WTC11 (cell line): ENCODE measurements at regions not wholly inside any gene's neighbourhood (a gene's known extent, or its start where the extent isn't known, plus 50 kb on each side); places are given as distances from the start of the nearest gene placed in this dataset.

Experiments
- ATAC-seq: fragments of 200-7000 bp; cut with Tn5 transposase; 2 replicates; pipeline ENCODE4 v1.10.0; 2021; ENCODE audit warnings: mild to moderate bottlenecking, moderate library complexity
- CTCF ChIA-PET: fragments of 300-600 bp; sonication (Branson Sonifier 250); formaldehyde crosslinking; loops from one replicate; lab custom pipeline; 2021; ENCODE audit warnings: antibody characterized with exemption; lab: Charles Lee
- POLR2A ChIA-PET: fragments of 350-600 bp; sonication (Branson Sonifier 250); formaldehyde crosslinking; loops from one replicate; lab custom pipeline; 2021; ENCODE audit warnings: antibody characterized with exemption; lab: Charles Lee
- DNase-seq: peaks from one replicate; pipeline ENCODE4 v3.0.0; 2021; ENCODE audit warnings: low spot score
- H3K27ac Mint-ChIP-seq: 2 replicates; pipeline ENCODE4 v1.8.0; 2021; ENCODE audit warnings: mixed read lengths
- H3K27me3 Mint-ChIP-seq: 2 replicates; pipeline ENCODE4 v1.8.0; 2021; ENCODE audit warnings: low read depth, mild to moderate bottlenecking, moderate library complexity, mixed read lengths
- H3K36me3 Mint-ChIP-seq: 2 replicates; pipeline ENCODE4 v1.8.0; 2021; ENCODE audit warnings: mixed read lengths
- H3K4me1 Mint-ChIP-seq: 2 replicates; pipeline ENCODE4 v1.8.0; 2022; ENCODE audit warnings: mixed read lengths
- H3K4me3 Mint-ChIP-seq: 2 replicates; pipeline ENCODE4 v1.8.0; 2021; ENCODE audit warnings: mild to moderate bottlenecking, moderate library complexity, mixed read lengths
- H3K9me3 Mint-ChIP-seq: 2 replicates; pipeline ENCODE4 v1.8.0; 2021; ENCODE audit warnings: mixed read lengths
- ATF2 ChIP-seq: sonication (generic); formaldehyde crosslinking; IDR thresholded peaks from 2 replicates; pipeline ENCODE4 v1.8.1; 2022; ENCODE audit warnings: low read depth, missing genetic modification reagents, borderline replicate concordance
- E2F1 ChIP-seq: sonication (generic); formaldehyde crosslinking; IDR thresholded peaks from 2 replicates; pipeline ENCODE4 v1.8.0; 2022; ENCODE audit warnings: mild to moderate bottlenecking, missing genetic modification reagents
- ELF4 ChIP-seq: sonication (generic); formaldehyde crosslinking; IDR thresholded peaks from 2 replicates; pipeline ENCODE4 v1.8.1; 2022; ENCODE audit warnings: low read depth, mild to moderate bottlenecking, moderate library complexity, missing genetic modification reagents
- IRF1 ChIP-seq: sonication (generic); formaldehyde crosslinking; IDR thresholded peaks from 2 replicates; pipeline ENCODE4 v1.8.0; 2023; ENCODE audit warnings: missing genetic modification reagents
- MAX ChIP-seq: sonication (generic); formaldehyde crosslinking; IDR thresholded peaks from 2 replicates; pipeline ENCODE4 v1.8.0; 2022; ENCODE audit warnings: mild to moderate bottlenecking, missing genetic modification reagents
- NFATC4 ChIP-seq: fragments of 250-450 bp; sonication (Bioruptor Pico); IDR thresholded peaks from 2 replicates; pipeline ENCODE4 v1.9.0; 2021; ENCODE audit warnings: mild to moderate bottlenecking
- NFYB ChIP-seq: sonication (generic); formaldehyde crosslinking; conservative IDR thresholded peaks from 2 replicates; pipeline ENCODE4 v1.8.0; 2022; ENCODE audit warnings: low read depth, missing genetic modification reagents
- NR2C2 ChIP-seq: sonication (generic); formaldehyde crosslinking; IDR thresholded peaks from 2 replicates; pipeline ENCODE4 v1.8.0; 2022; ENCODE audit warnings: mild to moderate bottlenecking, missing genetic modification reagents
- NR3C1 ChIP-seq: sonication (generic); formaldehyde crosslinking; conservative IDR thresholded peaks from 2 replicates; pipeline ENCODE4 v1.8.1; 2023; ENCODE audit warnings: low read depth, mild to moderate bottlenecking, missing genetic modification reagents
- PRRX2 ChIP-seq: fragments of 250-450 bp; sonication (Bioruptor Pico); IDR thresholded peaks from 2 replicates; pipeline ENCODE4 v1.8.0; 2021; ENCODE audit warnings: mild to moderate bottlenecking
- RELA ChIP-seq: sonication (generic); formaldehyde crosslinking; IDR thresholded peaks from 2 replicates; pipeline ENCODE4 v1.8.1; 2022; ENCODE audit warnings: missing genetic modification reagents, mild to moderate bottlenecking, borderline replicate concordance
- TEAD4 ChIP-seq: sonication (generic); formaldehyde crosslinking; IDR thresholded peaks from 2 replicates; pipeline ENCODE4 v1.8.0; 2022; ENCODE audit warnings: mild to moderate bottlenecking, missing genetic modification reagents
- TP53 ChIP-seq: sonication (generic); formaldehyde crosslinking; IDR thresholded peaks from 2 replicates; pipeline ENCODE4 v1.8.1; 2023; ENCODE audit warnings: mild to moderate bottlenecking, missing genetic modification reagents
- USF1 ChIP-seq: sonication (generic); formaldehyde crosslinking; IDR thresholded peaks from 2 replicates; pipeline ENCODE4 v1.8.0; 2022; ENCODE audit warnings: mild to moderate bottlenecking, missing genetic modification reagents
- ZBTB21 ChIP-seq: sonication (generic); formaldehyde crosslinking; IDR thresholded peaks from 2 replicates; pipeline ENCODE4 v1.8.1; 2023; ENCODE audit warnings: mild to moderate bottlenecking, missing genetic modification reagents, borderline replicate concordance
- ZMAT4 ChIP-seq: fragments of 250-450 bp; sonication (Bioruptor Pico); IDR thresholded peaks from 2 replicates; pipeline ENCODE4 v1.9.0; 2021; ENCODE audit warnings: mild to moderate bottlenecking
- ZNF416 ChIP-seq: fragments of 250-450 bp; sonication (Bioruptor Pico); IDR thresholded peaks from 2 replicates; pipeline ENCODE4 v1.9.0; 2021; ENCODE audit warnings: mild to moderate bottlenecking, inconsistent platforms
- ZNF425 ChIP-seq: fragments of 250-450 bp; sonication (Bioruptor Pico); conservative IDR thresholded peaks from 2 replicates; pipeline ENCODE4 v1.9.0; 2021; ENCODE audit warnings: mild to moderate bottlenecking
- ZNF671 ChIP-seq: fragments of 250-450 bp; sonication (Bioruptor Pico); IDR thresholded peaks from 2 replicates; pipeline ENCODE4 v1.8.0; 2021; ENCODE audit warnings: mild to moderate bottlenecking
- TF ChIP-seq, protein P1 (sequence below): sonication (generic); formaldehyde crosslinking; IDR thresholded peaks from 2 replicates; pipeline ENCODE4 v1.8.0; 2022; ENCODE audit warnings: missing genetic modification reagents
- TF ChIP-seq, protein P2 (sequence below): sonication (generic); formaldehyde crosslinking; IDR thresholded peaks from 2 replicates; pipeline ENCODE4 v1.8.1; 2023; ENCODE audit warnings: mild to moderate bottlenecking, missing genetic modification reagents, borderline replicate concordance

GRCh38 chr7:155944901-155945300, 132.6 kb upstream of the SHH start (continued):
- TF ChIP-seq MAX (CRISPR knock-in tag), result no peak
- TF ChIP-seq ZNF416, result no peak
- TF ChIP-seq NFATC4, result no peak
- no peak for TF ChIP-seq NR3C1 (CRISPR knock-in tag)
- TF ChIP-seq ZNF671, result no peak
- no peak for TF ChIP-seq ELF4
- TF ChIP-seq ZBTB21, result no peak
- no peak for TF ChIP-seq USF1 (CRISPR knock-in tag)
- TF ChIP-seq NFYB (CRISPR knock-in tag), result no peak

DNA sequence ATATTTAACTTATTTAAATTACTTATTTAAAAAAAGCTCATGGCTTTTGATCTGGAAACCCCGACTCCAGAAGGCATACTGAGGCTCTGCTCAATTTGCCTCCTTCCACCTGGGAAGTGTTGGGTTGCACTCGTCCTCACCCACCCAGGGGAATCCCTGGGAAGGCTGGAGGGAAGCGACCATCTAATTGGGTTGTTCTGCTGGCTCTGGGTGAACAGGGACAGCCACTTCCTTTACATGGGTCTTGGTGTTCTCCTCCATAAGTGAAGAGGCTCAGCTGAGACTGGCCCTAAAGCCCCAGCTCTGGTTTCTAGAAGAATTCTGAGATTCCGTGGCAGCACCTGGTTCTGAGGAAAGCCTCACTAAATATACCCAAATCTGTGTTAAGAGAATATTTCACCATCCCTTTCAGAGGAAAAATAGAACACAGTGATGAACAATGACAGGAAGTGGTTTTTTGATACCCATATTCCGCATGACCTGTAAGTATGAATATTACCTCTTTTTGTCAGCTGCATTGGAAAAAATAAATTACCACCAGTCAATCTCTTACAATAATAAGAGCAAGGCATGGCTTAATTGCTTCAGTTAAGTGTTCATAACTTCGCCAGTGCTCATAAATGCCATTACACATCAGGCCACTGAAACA, 131.1 kb upstream of the SHH start:
- peaks cover 13% of the 10 kb centered on the region for H3K27me3 Mint-ChIP-seq
- ChIA-PET CTCF (no interaction called here), POLR2A (no interaction called here)
- H3K4me3 Mint-ChIP-seq, result no peak overlapping the region
- peaks cover 43% of the 10 kb centered on the region for H3K36me3 Mint-ChIP-seq
- H3K9me3 Mint-ChIP-seq, result peaks cover 75% of the 10 kb centered on the region
- H3K27ac Mint-ChIP-seq, result no peak overlapping the region
- no peaks in the 10 kb centered on the region for H3K4me1 Mint-ChIP-seq
- ATAC-seq (no peak), DNase-seq (no peak)
- no peak for TF ChIP-seq NR2C2 (CRISPR knock-in tag)
- no peak for TF ChIP-seq PRRX2
- TF ChIP-seq RELA, result no peak
- no peak for TF ChIP-seq ZNF425 (CRISPR knock-in tag)
- no peak for TF ChIP-seq ZNF416
- TF ChIP-seq, protein P1, sequence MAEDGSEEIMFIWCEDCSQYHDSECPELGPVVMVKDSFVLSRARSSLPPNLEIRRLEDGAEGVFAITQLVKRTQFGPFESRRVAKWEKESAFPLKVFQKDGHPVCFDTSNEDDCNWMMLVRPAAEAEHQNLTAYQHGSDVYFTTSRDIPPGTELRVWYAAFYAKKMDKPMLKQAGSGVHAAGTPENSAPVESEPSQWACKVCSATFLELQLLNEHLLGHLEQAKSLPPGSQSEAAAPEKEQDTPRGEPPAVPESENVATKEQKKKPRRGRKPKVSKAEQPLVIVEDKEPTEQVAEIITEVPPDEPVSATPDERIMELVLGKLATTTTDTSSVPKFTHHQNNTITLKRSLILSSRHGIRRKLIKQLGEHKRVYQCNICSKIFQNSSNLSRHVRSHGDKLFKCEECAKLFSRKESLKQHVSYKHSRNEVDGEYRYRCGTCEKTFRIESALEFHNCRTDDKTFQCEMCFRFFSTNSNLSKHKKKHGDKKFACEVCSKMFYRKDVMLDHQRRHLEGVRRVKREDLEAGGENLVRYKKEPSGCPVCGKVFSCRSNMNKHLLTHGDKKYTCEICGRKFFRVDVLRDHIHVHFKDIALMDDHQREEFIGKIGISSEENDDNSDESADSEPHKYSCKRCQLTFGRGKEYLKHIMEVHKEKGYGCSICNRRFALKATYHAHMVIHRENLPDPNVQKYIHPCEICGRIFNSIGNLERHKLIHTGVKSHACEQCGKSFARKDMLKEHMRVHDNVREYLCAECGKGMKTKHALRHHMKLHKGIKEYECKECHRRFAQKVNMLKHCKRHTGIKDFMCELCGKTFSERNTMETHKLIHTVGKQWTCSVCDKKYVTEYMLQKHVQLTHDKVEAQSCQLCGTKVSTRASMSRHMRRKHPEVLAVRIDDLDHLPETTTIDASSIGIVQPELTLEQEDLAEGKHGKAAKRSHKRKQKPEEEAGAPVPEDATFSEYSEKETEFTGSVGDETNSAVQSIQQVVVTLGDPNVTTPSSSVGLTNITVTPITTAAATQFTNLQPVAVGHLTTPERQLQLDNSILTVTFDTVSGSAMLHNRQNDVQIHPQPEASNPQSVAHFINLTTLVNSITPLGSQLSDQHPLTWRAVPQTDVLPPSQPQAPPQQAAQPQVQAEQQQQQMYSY, result no peak
- TF ChIP-seq, protein P2, sequence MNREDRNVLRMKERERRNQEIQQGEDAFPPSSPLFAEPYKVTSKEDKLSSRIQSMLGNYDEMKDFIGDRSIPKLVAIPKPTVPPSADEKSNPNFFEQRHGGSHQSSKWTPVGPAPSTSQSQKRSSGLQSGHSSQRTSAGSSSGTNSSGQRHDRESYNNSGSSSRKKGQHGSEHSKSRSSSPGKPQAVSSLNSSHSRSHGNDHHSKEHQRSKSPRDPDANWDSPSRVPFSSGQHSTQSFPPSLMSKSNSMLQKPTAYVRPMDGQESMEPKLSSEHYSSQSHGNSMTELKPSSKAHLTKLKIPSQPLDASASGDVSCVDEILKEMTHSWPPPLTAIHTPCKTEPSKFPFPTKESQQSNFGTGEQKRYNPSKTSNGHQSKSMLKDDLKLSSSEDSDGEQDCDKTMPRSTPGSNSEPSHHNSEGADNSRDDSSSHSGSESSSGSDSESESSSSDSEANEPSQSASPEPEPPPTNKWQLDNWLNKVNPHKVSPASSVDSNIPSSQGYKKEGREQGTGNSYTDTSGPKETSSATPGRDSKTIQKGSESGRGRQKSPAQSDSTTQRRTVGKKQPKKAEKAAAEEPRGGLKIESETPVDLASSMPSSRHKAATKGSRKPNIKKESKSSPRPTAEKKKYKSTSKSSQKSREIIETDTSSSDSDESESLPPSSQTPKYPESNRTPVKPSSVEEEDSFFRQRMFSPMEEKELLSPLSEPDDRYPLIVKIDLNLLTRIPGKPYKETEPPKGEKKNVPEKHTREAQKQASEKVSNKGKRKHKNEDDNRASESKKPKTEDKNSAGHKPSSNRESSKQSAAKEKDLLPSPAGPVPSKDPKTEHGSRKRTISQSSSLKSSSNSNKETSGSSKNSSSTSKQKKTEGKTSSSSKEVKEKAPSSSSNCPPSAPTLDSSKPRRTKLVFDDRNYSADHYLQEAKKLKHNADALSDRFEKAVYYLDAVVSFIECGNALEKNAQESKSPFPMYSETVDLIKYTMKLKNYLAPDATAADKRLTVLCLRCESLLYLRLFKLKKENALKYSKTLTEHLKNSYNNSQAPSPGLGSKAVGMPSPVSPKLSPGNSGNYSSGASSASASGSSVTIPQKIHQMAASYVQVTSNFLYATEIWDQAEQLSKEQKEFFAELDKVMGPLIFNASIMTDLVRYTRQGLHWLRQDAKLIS (CRISPR knock-in tag), result no peak
- TF ChIP-seq ZMAT4 (CRISPR knock-in tag), result no peak
- TF ChIP-seq E2F1, result no peak
- TF ChIP-seq IRF1 (CRISPR knock-in tag), result no peak
- TF ChIP-seq USF1 (CRISPR knock-in tag), result no peak
- TF ChIP-seq ATF2 (CRISPR knock-in tag), result no peak
- no peak for TF ChIP-seq TP53 (CRISPR knock-in tag)
- no peak for TF ChIP-seq TEAD4 (CRISPR knock-in tag)
